ENCODE measurements at regions not wholly inside any gene's neighbourhood (a gene's known extent, or its start where the extent isn't known, plus 50 kb on each side); places are given as distances from the start of the nearest gene placed in this dataset.

- TF ChIP-seq POLR2AphosphoS5 (IDR thresholded peaks at IDR 0.05; ENCODE audit: low read depth, low read length) (no peak), TAF1 (IDR thresholded peaks at IDR 0.05; ENCODE audit: borderline replicate concordance, insufficient read depth, low read length) (no peak), REST (IDR thresholded peaks at IDR 0.05; ENCODE audit: insufficient read depth in 1 of 2, low read depth in 2 of 2, low read length in 2 of 2) (no peak)
Observed at GRCh38 chr15:92322566-92323355, 70.9 kb upstream of the ST8SIA2 start.

All from PFSK-1 (cell line).